ENCODE measurements at regions not wholly inside any gene's neighbourhood (a gene's known extent, or its start where the extent isn't known, plus 50 kb on each side); places are given as distances from the start of the nearest gene placed in this dataset.
"Not testable (repeated sequence)": the region's sequence is repeated elsewhere in the genome, so short reads cannot be mapped to it uniquely, and the experiment has no call there.

DNA sequence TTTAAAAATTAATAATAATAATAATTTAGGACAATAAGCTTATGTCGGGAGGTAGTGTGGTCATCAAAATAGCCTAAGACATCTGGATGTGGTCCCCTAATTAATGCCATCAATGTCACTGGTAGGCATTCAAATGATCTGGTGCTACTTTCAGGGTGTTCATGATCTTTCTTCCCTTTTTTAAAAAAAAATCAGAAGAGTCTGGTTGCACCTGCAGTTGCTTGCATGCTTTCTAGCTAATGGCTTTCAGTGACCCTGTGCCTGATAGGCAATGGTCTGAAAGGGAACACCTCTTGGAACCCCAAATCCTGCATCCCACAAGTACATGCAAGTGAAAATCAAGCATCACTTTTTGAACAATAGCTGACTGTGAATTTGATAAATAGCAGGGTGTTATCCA is 64.1 kb upstream of the KBTBD8 start:
- no peak for DNase-seq (ENCODE audit: low spot score)

DNA sequence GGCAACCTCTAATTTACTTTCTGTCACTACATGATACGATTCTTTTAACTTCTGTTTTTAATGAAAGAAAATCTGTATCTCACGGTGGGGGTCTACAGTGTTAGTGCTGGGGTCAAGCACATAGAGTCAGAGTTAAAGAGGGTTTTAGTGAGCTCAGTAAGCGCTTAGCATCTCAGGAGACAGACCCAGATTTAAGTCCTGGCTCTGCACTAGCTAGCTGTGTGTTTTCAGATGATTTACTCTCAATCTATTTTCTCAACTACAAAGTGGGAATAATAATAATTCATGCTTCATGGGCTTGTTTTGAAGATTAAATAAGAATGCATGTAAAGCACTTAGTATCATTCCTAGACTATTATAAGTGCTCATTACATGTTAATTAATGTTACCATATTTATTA is 63.4 kb upstream of the KBTBD8 start:
- DNase-seq (ENCODE audit: low spot score) = no peak

DNA sequence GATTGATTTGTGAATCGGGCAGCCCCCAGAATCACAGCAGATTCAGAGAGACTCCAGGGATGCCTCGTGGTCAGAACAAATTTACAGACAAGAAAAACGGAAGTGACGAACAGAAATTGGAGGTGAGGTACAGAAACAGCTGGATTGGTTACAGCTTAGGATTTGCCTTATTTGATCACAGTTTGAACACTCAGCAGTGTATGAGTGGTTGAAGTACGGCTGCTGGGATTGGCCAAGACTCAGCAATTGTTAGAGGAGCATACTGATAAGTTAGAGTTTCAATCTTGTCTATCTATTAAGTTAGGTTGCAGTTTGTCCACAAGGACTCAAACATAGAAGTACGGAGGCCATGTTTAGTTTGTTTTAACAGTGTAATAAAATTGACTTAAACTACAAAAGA is 61.1 kb upstream of the KBTBD8 start:
- DNase-seq (ENCODE audit: low spot score) = not testable (repeated sequence)

DNA sequence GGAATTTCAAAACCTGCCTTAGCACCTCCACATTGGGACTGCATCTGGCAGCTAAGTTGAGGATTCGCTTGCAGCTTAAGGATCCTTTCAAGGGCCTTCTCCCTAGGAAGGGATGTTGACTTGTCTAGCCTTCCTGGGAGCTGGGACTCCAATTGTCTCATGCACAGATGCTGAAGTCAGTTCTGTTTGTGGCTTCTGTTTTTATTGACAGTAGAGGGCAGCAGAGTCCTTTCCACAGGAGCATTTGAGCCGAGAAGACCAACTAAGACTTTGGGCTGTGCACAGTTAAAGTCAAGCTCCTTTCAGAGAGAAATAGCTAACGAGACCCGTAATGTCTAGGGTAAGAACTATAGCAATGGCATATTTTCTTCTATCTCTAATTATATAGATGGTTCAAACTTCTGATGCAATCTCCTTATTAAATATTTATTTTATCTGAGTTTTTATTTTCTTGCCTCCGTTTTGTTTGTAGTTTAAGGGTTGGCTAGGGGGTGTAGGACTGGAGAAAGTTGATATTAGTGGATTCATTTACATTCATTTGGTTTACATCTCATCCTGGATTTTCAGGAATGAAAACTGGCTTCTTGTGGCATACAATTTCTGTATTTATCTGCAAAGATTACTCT is 59.7 kb upstream of the KBTBD8 start:
- DNase-seq (ENCODE audit: low spot score) = peak; percentile 27

DNA sequence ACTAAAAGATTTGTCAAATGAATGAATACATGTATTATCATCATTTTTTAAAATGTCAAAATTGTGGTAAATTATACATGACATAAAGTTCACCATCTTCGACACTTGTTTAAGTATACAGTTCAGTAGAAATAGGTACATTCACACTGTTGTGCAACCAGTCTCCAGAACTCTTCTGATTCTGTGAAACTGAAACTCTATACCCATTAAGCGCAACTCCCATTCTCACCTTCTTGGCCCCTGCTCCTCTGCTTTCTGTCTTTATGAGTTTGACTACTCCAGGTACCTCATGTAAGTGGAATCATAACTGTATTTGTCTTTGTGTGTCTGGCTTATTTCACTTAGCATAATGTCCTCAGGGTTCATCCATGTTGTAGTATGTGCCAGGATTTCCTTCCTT is 50.1 kb upstream of the KBTBD8 start:
- DNase-seq (ENCODE audit: low spot score) = no peak

Measured in CD4-positive, alpha-beta T cell treated with Interleukin-6 at 100 ng/mL for 8 hours (primary cell).